H1 (cell line): ENCODE measurements at regions not wholly inside any gene's neighbourhood (a gene's known extent, or its start where the extent isn't known, plus 50 kb on each side); places are given as distances from the start of the nearest gene placed in this dataset.

Experiments
- CTCF ChIA-PET: fragments of 300-600 bp; sonication (Branson Sonifier 250); formaldehyde crosslinking; loops from one replicate; lab custom pipeline; 2021; ENCODE audit not compliant: partially characterized antibody; lab: Charles Lee
- POLR2A ChIA-PET: fragments of 300-600 bp; sonication (Branson Sonifier 250); formaldehyde crosslinking; loops from one replicate; lab custom pipeline; 2021; ENCODE audit warnings: inconsistent platforms; ENCODE audit not compliant: partially characterized antibody; lab: Charles Lee
- DNase-seq, 2 experiments: peaks; one replicate each; pipeline versions ENCODE4 v3.0.0 to v3.0.0-alpha.2; 2010 to 2022; ENCODE audit warnings: low spot score in 2 of 2, low read depth in 1 of 2, mixed read lengths in 1 of 2
- FAIRE-seq: peaks from 2 replicates; lab custom pipeline; 2011; peaks lifted over from hg19 to GRCh38; lab: Jason Lieb, UNC
- H2AFZ ChIP-seq: 2 replicates; pipeline ENCODE4 v1.8.1; 2012; ENCODE audit warnings: low read length, inconsistent platforms
- H2AK5ac ChIP-seq: 2 replicates; pipeline ENCODE4 v1.6.1; 2013; ENCODE audit warnings: low read depth, low read length
- H2BK120ac ChIP-seq: replicated peaks from 2 replicates; pipeline ENCODE3; 2013; ENCODE audit warnings: low read depth, low read length, inconsistent platforms
- H2BK12ac ChIP-seq: 2 replicates; pipeline ENCODE4 v1.6.1; 2013; ENCODE audit warnings: low read depth, low read length
- H2BK15ac ChIP-seq: 2 replicates; pipeline ENCODE4 v1.6.1; 2013; ENCODE audit warnings: low read length
- H2BK20ac ChIP-seq: 2 replicates; pipeline ENCODE4 v1.6.1; 2013; ENCODE audit warnings: low read length
- H2BK5ac ChIP-seq: 2 replicates; pipeline ENCODE4 v1.6.1; 2013; ENCODE audit warnings: low read depth, low read length
- H3K14ac ChIP-seq: 2 replicates; pipeline ENCODE4 v1.6.1; 2013; ENCODE audit warnings: inconsistent platforms; ENCODE audit not compliant: insufficient read length
- H3K18ac ChIP-seq: 2 replicates; pipeline ENCODE4 v1.6.1; 2013; ENCODE audit warnings: low read length; ENCODE audit errors: extremely low read depth
- H3K23ac ChIP-seq: 2 replicates; pipeline ENCODE4 v1.6.1; 2013; ENCODE audit warnings: inconsistent platforms; ENCODE audit not compliant: insufficient read length
- H3K23me2 ChIP-seq: 2 replicates; pipeline ENCODE4 v1.6.1; 2013; ENCODE audit warnings: low read depth, low read length
- H3K27ac ChIP-seq: 2 replicates; pipeline ENCODE4 v1.6.1; 2011; ENCODE audit warnings: low read depth, low read length, inconsistent platforms
- H3K27me3 ChIP-seq, 4 experiments: replicated peaks in 1 of 4; 1 replicate in 1 of 4; 2 replicates in 3 of 4; pipeline versions ENCODE4 v1.6.1 to v1.8.1; 2011 to 2013; ENCODE audit warnings: low read length in 3 of 4, mild to moderate bottlenecking in 3 of 4, inconsistent platforms in 2 of 4, mixed read lengths in 2 of 4, moderate library complexity in 1 of 4; ENCODE audit not compliant: control insufficient read depth in 3 of 4, insufficient read depth in 3 of 4; ENCODE audit errors: extremely low read depth in 1 of 4
- H3K36me3 ChIP-seq, 4 experiments: 2 replicates each; pipeline versions ENCODE4 v1.6.1 to v1.8.1; 2011 to 2013; ENCODE audit warnings: mild to moderate bottlenecking in 4 of 4, low read length in 3 of 4, moderate library complexity in 2 of 4, control low read depth in 1 of 4, inconsistent platforms in 1 of 4; ENCODE audit not compliant: insufficient read depth in 4 of 4, control insufficient read depth in 2 of 4
- H3K4ac ChIP-seq: replicated peaks from 2 replicates; pipeline ENCODE3; 2013; ENCODE audit warnings: low read length, low read depth, mixed read lengths, inconsistent platforms; ENCODE audit not compliant: insufficient read length
- H3K4me1 ChIP-seq, 4 experiments: replicated peaks in 1 of 4; 1 replicate in 1 of 4; 2 replicates in 3 of 4; pipeline versions ENCODE4 v1.6.1 to v1.8.1; 2011 to 2013; ENCODE audit warnings: low read length in 3 of 4, inconsistent platforms in 2 of 4, mixed read lengths in 1 of 4; ENCODE audit not compliant: insufficient read depth in 4 of 4, control insufficient read depth in 3 of 4
- H3K4me2 ChIP-seq, 2 experiments: 2 replicates each; pipeline versions ENCODE4 v1.6.1 to v1.8.1; 2011 to 2013; ENCODE audit warnings: low read depth in 2 of 2, low read length in 2 of 2, control low read depth in 1 of 2, inconsistent platforms in 1 of 2, mild to moderate bottlenecking in 1 of 2; ENCODE audit not compliant: insufficient read depth in 1 of 2
- H3K4me3 ChIP-seq, 4 experiments: fragments of 200-600, 300-600 bp in 1 of 4; sonication (generic), shearing (Covaris generic), sonication (Bioruptor Twin) in 1 of 4; 2 replicates each; pipeline versions ENCODE4 v1.5.1 to v1.8.1; 2011 to 2016; ENCODE audit warnings: low read length in 4 of 4, low read depth in 3 of 4, control low read depth in 2 of 4, inconsistent platforms in 2 of 4, mild to moderate bottlenecking in 2 of 4, mixed read lengths in 1 of 4, moderate library complexity in 1 of 4; ENCODE audit not compliant: insufficient read depth in 2 of 4; ENCODE audit errors: extremely low read depth in 1 of 4
- H3K56ac ChIP-seq: replicated peaks from 2 replicates; pipeline ENCODE3; 2013; ENCODE audit warnings: low read depth, mild to moderate bottlenecking, mixed read lengths, low read length, inconsistent platforms; ENCODE audit not compliant: insufficient read length
- H3K79me1 ChIP-seq: 2 replicates; pipeline ENCODE4 v1.6.1; 2013; ENCODE audit warnings: low read depth, low read length, control low read depth
- H3K79me2 ChIP-seq, 2 experiments: 2 replicates each; pipeline versions ENCODE4 v1.6.1 to v1.8.1; 2012 to 2013; ENCODE audit warnings: low read length in 2 of 2, mild to moderate bottlenecking in 2 of 2, inconsistent platforms in 1 of 2; ENCODE audit not compliant: insufficient read depth in 2 of 2, control insufficient read depth in 1 of 2
- H3K9ac ChIP-seq, 4 experiments: replicated peaks in 1 of 4; 1 replicate in 1 of 4; 2 replicates in 3 of 4; pipeline versions ENCODE4 v1.6.1 to v1.8.1; 2011 to 2013; ENCODE audit warnings: low read depth in 3 of 4, low read length in 3 of 4, control low read depth in 2 of 4, mild to moderate bottlenecking in 2 of 4, moderate library complexity in 2 of 4, inconsistent platforms in 1 of 4; ENCODE audit errors: extremely low read depth in 1 of 4
- H3K9me3 ChIP-seq, 2 experiments: 2 replicates each; pipeline versions ENCODE4 v1.6.1 to v1.8.1; 2012 to 2013; ENCODE audit warnings: mild to moderate bottlenecking in 2 of 2, moderate library complexity in 2 of 2, control low read depth in 1 of 2, inconsistent platforms in 1 of 2, low read depth in 1 of 2, low read length in 1 of 2, mixed read lengths in 1 of 2; ENCODE audit not compliant: insufficient read depth in 2 of 2
- H4K20me1 ChIP-seq, 2 experiments: replicated peaks in 1 of 2; 2 replicates each; pipeline versions ENCODE3 to v1.8.1; 2011 to 2013; ENCODE audit warnings: inconsistent platforms in 2 of 2, low read length in 2 of 2, mild to moderate bottlenecking in 1 of 2; ENCODE audit not compliant: insufficient read depth in 2 of 2, control insufficient read depth in 1 of 2
- H4K5ac ChIP-seq: 2 replicates; pipeline ENCODE4 v1.6.1; 2013; ENCODE audit warnings: low read length, low read depth, mixed read lengths, inconsistent platforms; ENCODE audit not compliant: insufficient read length
- H4K8ac ChIP-seq: 2 replicates; pipeline ENCODE4 v1.8.0; 2013; ENCODE audit warnings: mild to moderate bottlenecking, moderate library complexity, low read length, inconsistent platforms; ENCODE audit not compliant: insufficient read depth; ENCODE audit errors: extremely low read depth
- H4K91ac ChIP-seq: replicated peaks from 2 replicates; pipeline ENCODE3; 2013; ENCODE audit warnings: low read length, mixed read lengths, inconsistent platforms; ENCODE audit not compliant: insufficient read length
- BACH1 ChIP-seq: IDR thresholded peaks from 2 replicates; pipeline ENCODE4 v1.6.1; 2012; ENCODE audit warnings: low read length, improper control_type of control experiment
- CHD2 ChIP-seq: IDR thresholded peaks from 2 replicates; pipeline ENCODE4 v1.6.1; 2012; ENCODE audit warnings: low read length, improper control_type of control experiment
- CTBP2 ChIP-seq: IDR thresholded peaks from 2 replicates; pipeline ENCODE4 v1.7.0; 2011; ENCODE audit warnings: borderline replicate concordance, mild to moderate bottlenecking, moderate library complexity, mixed read lengths, low read length; ENCODE audit not compliant: insufficient read depth, insufficient read length
- GABPA ChIP-seq: IDR thresholded peaks from 2 replicates; pipeline ENCODE4 v1.6.1; 2011; ENCODE audit warnings: mild to moderate bottlenecking, low read length, moderate library complexity, borderline replicate concordance; ENCODE audit not compliant: insufficient read depth
- HDAC2 ChIP-seq, 2 experiments: fragments of 300-600 bp in 1 of 2; sonication (generic) in 1 of 2; IDR thresholded peaks; 2 replicates each; pipeline ENCODE4 v1.6.1; 2011 to 2012; ENCODE audit warnings: low read depth in 2 of 2, low read length in 2 of 2, mild to moderate bottlenecking in 2 of 2, moderate library complexity in 2 of 2, borderline replicate concordance in 1 of 2, inconsistent platforms in 1 of 2
- RAD21 ChIP-seq, 2 experiments: IDR thresholded peaks in 1 of 2; conservative IDR thresholded peaks in 1 of 2; 2 replicates each; pipeline ENCODE4 v1.6.1; 2011; ENCODE audit warnings: low read depth in 2 of 2, low read length in 2 of 2, improper control_type of control experiment in 1 of 2, inconsistent platforms in 1 of 2, mild to moderate bottlenecking in 1 of 2, moderate library complexity in 1 of 2
- SAP30 ChIP-seq: fragments of 300-600 bp; sonication (generic); IDR thresholded peaks from 2 replicates; pipeline ENCODE4 v1.7.1; 2012; ENCODE audit warnings: low read length, moderate library complexity, mild to moderate bottlenecking, inconsistent platforms; ENCODE audit not compliant: insufficient read depth, insufficient replicate concordance
- TAF7 ChIP-seq: optimal IDR thresholded peaks from 2 replicates; pipeline ENCODE3; 2011; ENCODE audit warnings: low read depth, mild to moderate bottlenecking, inconsistent platforms, low read length, moderate library complexity, borderline replicate concordance
- TCF12 ChIP-seq: IDR thresholded peaks from 2 replicates; pipeline ENCODE4 v1.6.1; 2011; ENCODE audit warnings: low read depth, mild to moderate bottlenecking, low read length
- USF2 ChIP-seq: IDR thresholded peaks from 2 replicates; pipeline ENCODE4 v1.6.1; 2011; ENCODE audit warnings: low read length, improper control_type of control experiment
- WGBS, 2 experiments: shearing (Covaris generic) in 1 of 2; methylation state at CpG; one replicate each; pipeline versions ENCODE4 v1.1.6 to v1.1.7; 2013 to 2015; ENCODE audit warnings: low lambda C conversion rate in 2 of 2, mixed read lengths in 2 of 2, inconsistent platforms in 1 of 2, low coverage in 1 of 2, missing lambda C conversion rate in 1 of 2; ENCODE audit not compliant: insufficient replicate concordance in 2 of 2, insufficient coverage in 1 of 2, insufficient read length in 1 of 2; ENCODE audit errors: extremely low coverage in 1 of 2, missing lambda C conversion rate in 1 of 2; 5-methylcytosine and 5-hydroxymethylcytosine counted together

- WGBS, 2 experiments = 95% methylated on average over 10 of the region's 10 CpGs; no CpG with 5 or more reads in 1 of the 2 experiments
- ChIA-PET CTCF (interaction anchor here (0.8 to 1.5 kb wide), 4 partner anchors 17 to 355 kb away, joined by 3 to 4 read pairs (median 4); no protein-coding TSS in a partner anchor), POLR2A (no interaction called here)
- Histone ChIP-seq H2AK5ac (no peak overlapping the region), H3K56ac (no peak overlapping the region), H2BK12ac (no peak overlapping the region), H3K23ac (no peak overlapping the region), H3K23me2 (no peaks in the 10 kb centered on the region), H2BK120ac (no peak overlapping the region), H3K27ac (no peak overlapping the region), H4K5ac (no peak overlapping the region), H3K4me2 (no peak overlapping the region), H3K4me3 (no peak overlapping the region), H3K79me2 (no peaks in the 10 kb centered on the region), H4K8ac (no peak overlapping the region), H3K27me3 (no peaks in the 10 kb centered on the region), H2BK20ac (no peak overlapping the region), H4K20me1 (no peaks in the 10 kb centered on the region), H2BK15ac (no peak overlapping the region), H3K4ac (no peak overlapping the region), H3K79me1 (no peaks in the 10 kb centered on the region), H2AFZ (no peak overlapping the region), H3K9me3 (no peaks in the 10 kb centered on the region), H3K18ac (no peak overlapping the region), H3K14ac (no peak overlapping the region), H2BK5ac (no peak overlapping the region), H3K36me3 (no peaks in the 10 kb centered on the region), H3K4me1 (peaks cover 0 to 2% (median 0%) of the 10 kb centered on the region in 4 experiments; a peak in 2 of 7 replicates), H4K91ac (no peak overlapping the region), H3K9ac (no peak overlapping the region)
- DNase-seq (no peak), FAIRE-seq (no peak)
- TF ChIP-seq BACH1 (no peak), TAF7 (no peak), SAP30 (no peak), HDAC2 (IDR thresholded peaks at IDR 0.05; ENCODE audit: borderline replicate concordance in 1 of 2, low read depth in 2 of 2, low read length in 2 of 2) (no peak), CHD2 (no peak), USF2 (no peak), TCF12 (no peak), CTBP2 (no peak), RAD21 (IDR thresholded peaks at IDR 0.05 in 1 of 2, conservative IDR thresholded peaks at IDR 0.05 in 1 of 2; ENCODE audit: low read depth in 2 of 2, low read length in 2 of 2) (no peak), GABPA (no peak)
These were observed 362.6 kb downstream of the QKI start for GRCh38 chr6:163776906-163777686.
